Stimulated activated CD8-positive, alpha-beta memory T cell treated with anti-CD3 and anti-CD28 coated beads, Interleukin-4, amount 100 ng/mL, for 4 hours (primary cell): ENCODE measurements at regions not wholly inside any gene's neighbourhood (a gene's known extent, or its start where the extent isn't known, plus 50 kb on each side); places are given as distances from the start of the nearest gene placed in this dataset.
A peak's percentile ranks its signal among the peaks of the same experiment; 100 is the strongest.
"Not testable (repeated sequence)": the region's sequence is repeated elsewhere in the genome, so short reads cannot be mapped to it uniquely, and the experiment has no call there.

Experiments used
- DNase-seq, 2 donors: peaks; one replicate each; pipeline ENCODE4 v3.0.0-alpha.2; 2020; ENCODE audit warnings: low read depth in 2 of 2, low spot score in 1 of 2

GRCh38 chr1:147103416-147104155, 68.7 kb downstream of the PRKAB2 start:
- not testable (repeated sequence) for DNase-seq

GRCh38 chr1:147099192-147099591, 73.1 kb downstream of the PRKAB2 start:
- DNase-seq, result no peak

GRCh38 chr1:147098338-147098973, 73.8 kb downstream of the PRKAB2 start:
- not testable (repeated sequence) for DNase-seq

- no peak for DNase-seq
Observed at GRCh38 chr1:147095691-147096090, 76.6 kb downstream of the PRKAB2 start.

GRCh38 chr1:147091801-147092200, 80.5 kb downstream of the PRKAB2 start:
- no peak for DNase-seq

GRCh38 chr1:147089457-147089856, 82.8 kb downstream of the PRKAB2 start:
- DNase-seq, result no peak

- no peak for DNase-seq
Observed at GRCh38 chr1:147086129-147086528, 86.1 kb downstream of the PRKAB2 start.

GRCh38 chr1:147084273-147085096, 87.8 kb downstream of the PRKAB2 start:
- peak; percentile 42 to 64 for DNase-seq

GRCh38 chr1:147083919-147084272, 88.4 kb downstream of the PRKAB2 start:
- DNase-seq, result no peak

- no peak for DNase-seq
Observed at GRCh38 chr1:147080671-147081394, 91.4 kb downstream of the PRKAB2 start.

- DNase-seq, result no peak
Observed at GRCh38 chr1:147080006-147080661, 92.1 kb downstream of the PRKAB2 start.

GRCh38 chr1:147079400-147080005, 92.8 kb downstream of the PRKAB2 start:
- DNase-seq, result no peak

- no peak for DNase-seq
Observed at GRCh38 chr1:147078606-147079399, 93.5 kb downstream of the PRKAB2 start.

- DNase-seq, result no peak
Observed at GRCh38 chr1:147077936-147078605, 94.2 kb downstream of the PRKAB2 start.

- no peak for DNase-seq
Observed at GRCh38 chr1:147077523-147077922, 94.7 kb downstream of the PRKAB2 start.

GRCh38 chr1:147077081-147077480, 95.2 kb downstream of the PRKAB2 start:
- DNase-seq, result no peak

GRCh38 chr1:147076442-147076841, 95.8 kb downstream of the PRKAB2 start:
- DNase-seq, result no peak

- no peak for DNase-seq
Observed at GRCh38 chr1:147072482-147073432, 99.5 kb downstream of the PRKAB2 start.
